ENCODE measurements at regions not wholly inside any gene's neighbourhood (a gene's known extent, or its start where the extent isn't known, plus 50 kb on each side); places are given as distances from the start of the nearest gene placed in this dataset.

- TF ChIP-seq CTCF (CRISPR knock-in tag; IDR thresholded peaks at IDR 0.05) (no peak), THRA (CRISPR knock-in tag; IDR thresholded peaks at IDR 0.05; ENCODE audit: borderline replicate concordance) (no peak), ZNF24 (IDR thresholded peaks at IDR 0.05) (no peak), WIZ (CRISPR knock-in tag; IDR thresholded peaks at IDR 0.05) (no peak), ZHX1 (CRISPR knock-in tag; IDR thresholded peaks at IDR 0.05; ENCODE audit: low read depth) (no peak), ZNF10 (CRISPR knock-in tag; IDR thresholded peaks at IDR 0.05; ENCODE audit: borderline replicate concordance, low read depth) (no peak), TCF7L2 (IDR thresholded peaks at IDR 0.05; ENCODE audit: low read depth, low read length) (no peak), ZNF441 (CRISPR knock-in tag; IDR thresholded peaks at IDR 0.05; ENCODE audit: borderline replicate concordance) (no peak), FOXK2 (IDR thresholded peaks at IDR 0.05) (no peak), ZNF543 (CRISPR knock-in tag; IDR thresholded peaks at IDR 0.05) (no peak), ZNF180 (CRISPR knock-in tag; IDR thresholded peaks at IDR 0.05; ENCODE audit: borderline replicate concordance, low read depth) (no peak), ZNF510 (CRISPR knock-in tag; IDR thresholded peaks at IDR 0.05; ENCODE audit: low read depth) (no peak)
Measured at GRCh38 chr11:112644410-112645131, 316.6 kb upstream of the NCAM1 start.

Data from HepG2 (cell line).